Keratinocyte (primary cell): ENCODE measurements at regions not wholly inside any gene's neighbourhood (a gene's known extent, or its start where the extent isn't known, plus 50 kb on each side); places are given as distances from the start of the nearest gene placed in this dataset.

Experiments used
- DNase-seq: peaks from one replicate; pipeline ENCODE4 v3.0.0-alpha.2; 2011; ENCODE audit warnings: low read depth, missing footprints, low spot score
- FAIRE-seq: peaks from 2 replicates; lab custom pipeline; 2011; peaks lifted over from hg19 to GRCh38; lab: Jason Lieb, UNC
- H2AFZ ChIP-seq: 2 replicates; pipeline ENCODE4 v1.6.0; 2012; ENCODE audit warnings: low read length, control low read depth, inconsistent platforms; ENCODE audit not compliant: control insufficient read depth
- H3K27ac ChIP-seq: 2 replicates; pipeline ENCODE4 v1.5.1; 2011; ENCODE audit warnings: low read length; ENCODE audit not compliant: control insufficient read depth, insufficient read depth
- H3K27me3 ChIP-seq: 3 replicates; pipeline ENCODE4 v1.6.0; 2011; ENCODE audit warnings: low read length; ENCODE audit not compliant: control insufficient read depth, insufficient read depth; ENCODE audit errors: extremely low read depth
- H3K36me3 ChIP-seq, 2 experiments: 2 replicates in 1 of 2; 3 replicates in 1 of 2; pipeline ENCODE4 v1.5.1; 2011; ENCODE audit warnings: low read length in 2 of 2, mild to moderate bottlenecking in 1 of 2; ENCODE audit not compliant: control insufficient read depth in 2 of 2, insufficient read depth in 2 of 2; ENCODE audit errors: extremely low read depth in 1 of 2
- H3K4me1 ChIP-seq: 3 replicates; pipeline ENCODE4 v1.5.1; 2011; ENCODE audit warnings: low read length; ENCODE audit not compliant: control insufficient read depth, insufficient read depth; ENCODE audit errors: extremely low read depth
- H3K4me2 ChIP-seq: 3 replicates; pipeline ENCODE4 v1.6.0; 2011; ENCODE audit warnings: low read depth, low read length; ENCODE audit not compliant: control insufficient read depth, insufficient read depth; ENCODE audit errors: extremely low read depth
- H3K4me3 ChIP-seq, 3 experiments: fragments of 200-600 bp in 1 of 3; sonication (generic) in 1 of 3; 2 replicates in 2 of 3; 3 replicates in 1 of 3; pipeline ENCODE4 v1.5.1; 2011 to 2016; ENCODE audit warnings: low read length in 3 of 3, mild to moderate bottlenecking in 3 of 3, control low read depth in 2 of 3, inconsistent platforms in 1 of 3, low read depth in 1 of 3, mixed read lengths in 1 of 3, mixed run types in 1 of 3, moderate library complexity in 1 of 3; ENCODE audit not compliant: control insufficient read depth in 2 of 3, insufficient read depth in 2 of 3; ENCODE audit errors: extremely low read depth in 1 of 3
- H3K79me2 ChIP-seq: 2 replicates; pipeline ENCODE4 v1.6.0; 2012; ENCODE audit warnings: low read length; ENCODE audit not compliant: control insufficient read depth, insufficient read depth
- H3K9ac ChIP-seq: 3 replicates; pipeline ENCODE4 v1.6.0; 2011; ENCODE audit warnings: low read length; ENCODE audit not compliant: control insufficient read depth, insufficient read depth; ENCODE audit errors: extremely low read depth
- H3K9me1 ChIP-seq: 3 replicates; pipeline ENCODE4 v1.6.0; 2011; ENCODE audit warnings: low read length; ENCODE audit not compliant: control insufficient read depth, insufficient read depth; ENCODE audit errors: extremely low read depth
- H3K9me3 ChIP-seq: 2 replicates; pipeline ENCODE4 v1.5.1; 2012; ENCODE audit warnings: low read depth, low read length; ENCODE audit not compliant: control insufficient read depth
- H4K20me1 ChIP-seq: 3 replicates; pipeline ENCODE4 v1.6.0; 2011; ENCODE audit warnings: low read length; ENCODE audit not compliant: control insufficient read depth, insufficient read depth; ENCODE audit errors: extremely low read depth
- EZH2 ChIP-seq: IDR thresholded peaks from one replicate; pipeline ENCODE4 v1.6.1; 2012; ENCODE audit warnings: inconsistent platforms, mild to moderate bottlenecking, low read length, moderate library complexity
- dilution Hi-C: fragments of 300-500 bp; cut with MboI; formaldehyde crosslinking; loops from one replicate; pipeline ENCODE4 v1.7.0; 2020; ENCODE audit warnings: low sequenced_read_pairs; ENCODE audit not compliant: extremely low pct_ligation_motif_present
- TF ChIP-seq, protein P1 (sequence below), 3 experiments: IDR thresholded peaks in 1 of 3; conservative IDR thresholded peaks in 1 of 3; optimal IDR thresholded peaks in 1 of 3; 2 replicates in 2 of 3; 3 replicates in 1 of 3; pipeline versions ENCODE3 to v1.5.1; 2011; ENCODE audit warnings: low read length in 3 of 3, mild to moderate bottlenecking in 3 of 3, moderate library complexity in 2 of 3, control low read depth in 1 of 3, inconsistent platforms in 1 of 3; ENCODE audit not compliant: insufficient read depth in 2 of 3; ENCODE audit errors: extremely low read depth in 1 of 3

DNA sequence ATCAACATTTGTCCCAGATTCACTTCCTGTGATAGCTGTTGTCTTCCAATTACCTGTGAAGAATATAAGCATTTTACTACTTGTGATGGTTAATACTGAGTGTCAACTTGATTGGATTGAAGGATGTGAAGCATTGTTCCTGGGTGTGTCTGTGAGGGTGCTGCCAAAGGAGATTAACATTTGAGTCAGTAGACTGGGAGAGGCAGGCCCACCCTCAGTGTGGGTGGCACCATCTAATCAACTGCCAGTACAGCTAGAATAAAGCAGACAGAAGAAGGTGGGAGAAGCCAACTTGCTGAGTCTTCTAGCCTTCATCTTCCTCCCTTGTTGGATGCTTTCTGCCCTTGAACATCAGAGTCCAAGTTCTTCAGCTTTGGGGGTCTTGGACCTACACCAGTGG is 660.4 kb upstream of the GOT2 start:
- no peak overlapping the region for H3K27ac ChIP-seq
- FAIRE-seq (no peak), DNase-seq (no peak)
- no peaks in the 10 kb centered on the region for H3K27me3 ChIP-seq
- H3K9ac ChIP-seq = no peak overlapping the region
- TF ChIP-seq EZH2 = no peak
- TF ChIP-seq, protein P1, sequence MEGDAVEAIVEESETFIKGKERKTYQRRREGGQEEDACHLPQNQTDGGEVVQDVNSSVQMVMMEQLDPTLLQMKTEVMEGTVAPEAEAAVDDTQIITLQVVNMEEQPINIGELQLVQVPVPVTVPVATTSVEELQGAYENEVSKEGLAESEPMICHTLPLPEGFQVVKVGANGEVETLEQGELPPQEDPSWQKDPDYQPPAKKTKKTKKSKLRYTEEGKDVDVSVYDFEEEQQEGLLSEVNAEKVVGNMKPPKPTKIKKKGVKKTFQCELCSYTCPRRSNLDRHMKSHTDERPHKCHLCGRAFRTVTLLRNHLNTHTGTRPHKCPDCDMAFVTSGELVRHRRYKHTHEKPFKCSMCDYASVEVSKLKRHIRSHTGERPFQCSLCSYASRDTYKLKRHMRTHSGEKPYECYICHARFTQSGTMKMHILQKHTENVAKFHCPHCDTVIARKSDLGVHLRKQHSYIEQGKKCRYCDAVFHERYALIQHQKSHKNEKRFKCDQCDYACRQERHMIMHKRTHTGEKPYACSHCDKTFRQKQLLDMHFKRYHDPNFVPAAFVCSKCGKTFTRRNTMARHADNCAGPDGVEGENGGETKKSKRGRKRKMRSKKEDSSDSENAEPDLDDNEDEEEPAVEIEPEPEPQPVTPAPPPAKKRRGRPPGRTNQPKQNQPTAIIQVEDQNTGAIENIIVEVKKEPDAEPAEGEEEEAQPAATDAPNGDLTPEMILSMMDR (optimal IDR thresholded peaks at IDR 0.05 in 1 of 3, IDR thresholded peaks at IDR 0.05 in 1 of 3, conservative IDR thresholded peaks at IDR 0.05 in 1 of 3; ENCODE audit: extremely low read depth in 1 of 3, insufficient read depth in 2 of 3, low read length in 3 of 3) = no peak
- H3K4me2 ChIP-seq = no peak overlapping the region
- no peaks in the 10 kb centered on the region for H4K20me1 ChIP-seq
- dilution Hi-C loops = no loop called here
- no peaks in the 10 kb centered on the region for H3K79me2 ChIP-seq
- H3K4me3 ChIP-seq = no peak overlapping the region
- H2AFZ ChIP-seq = no peak overlapping the region
- no peaks in the 10 kb centered on the region for H3K9me1 ChIP-seq
- H3K9me3 ChIP-seq = no peaks in the 10 kb centered on the region
- H3K4me1 ChIP-seq = no peaks in the 10 kb centered on the region
- H3K36me3 ChIP-seq = no peaks in the 10 kb centered on the region

DNA sequence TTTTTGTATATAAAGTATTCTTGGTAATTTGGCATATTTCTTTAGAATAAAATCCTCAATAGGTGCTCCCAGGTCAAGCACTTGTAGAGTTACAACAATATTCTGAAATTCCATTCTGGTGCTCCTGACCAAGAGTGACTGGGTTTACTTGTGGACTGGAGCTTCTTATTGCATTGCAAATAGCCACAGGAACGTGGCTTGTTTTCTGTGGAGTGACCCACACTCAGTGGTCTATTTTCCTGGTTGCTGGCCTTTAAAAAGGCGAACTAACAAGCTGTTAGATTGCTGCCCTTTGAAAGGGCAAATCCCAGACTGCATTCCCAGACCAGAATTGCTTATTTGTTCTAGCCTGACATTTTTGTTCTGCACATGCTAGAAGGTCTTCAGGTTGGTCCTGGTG is 658.8 kb upstream of the GOT2 start:
- no peaks in the 10 kb centered on the region for H3K9me1 ChIP-seq
- no peak overlapping the region for H3K4me3 ChIP-seq
- FAIRE-seq (no peak), DNase-seq (no peak)
- TF ChIP-seq EZH2 = no peak
- TF ChIP-seq, protein P1 (optimal IDR thresholded peaks at IDR 0.05 in 1 of 3, IDR thresholded peaks at IDR 0.05 in 1 of 3, conservative IDR thresholded peaks at IDR 0.05 in 1 of 3; ENCODE audit: extremely low read depth in 1 of 3, insufficient read depth in 2 of 3, low read length in 3 of 3) = no peak
- no peaks in the 10 kb centered on the region for H3K4me1 ChIP-seq
- H4K20me1 ChIP-seq = no peaks in the 10 kb centered on the region
- H3K27ac ChIP-seq = no peak overlapping the region
- dilution Hi-C loops = no loop called here
- H3K4me2 ChIP-seq = no peak overlapping the region
- no peak overlapping the region for H3K9ac ChIP-seq
- H2AFZ ChIP-seq = no peak overlapping the region
- no peaks in the 10 kb centered on the region for H3K9me3 ChIP-seq
- no peaks in the 10 kb centered on the region for H3K36me3 ChIP-seq
- H3K27me3 ChIP-seq = no peaks in the 10 kb centered on the region
- no peaks in the 10 kb centered on the region for H3K79me2 ChIP-seq
